CD14-positive monocyte (primary cell): ENCODE measurements at regions not wholly inside any gene's neighbourhood (a gene's known extent, or its start where the extent isn't known, plus 50 kb on each side); places are given as distances from the start of the nearest gene placed in this dataset.

ENCODE experiments used
- DNase-seq, 3 donors: peaks; one replicate each; pipeline ENCODE4 v3.0.0-alpha.2; 2011 to 2022
- H2AFZ ChIP-seq: 2 replicates; pipeline ENCODE4 v1.6.0; 2012; ENCODE audit warnings: mild to moderate bottlenecking, low read depth, low read length, inconsistent platforms; ENCODE audit not compliant: insufficient read depth, poor library complexity, severe bottlenecking
- H3K27ac ChIP-seq, 2 donors: 1 replicate in 1 of 2; 2 replicates in 1 of 2; pipeline ENCODE4 v1.5.1; 2012 to 2013; ENCODE audit warnings: low read length in 2 of 2, control low read depth in 1 of 2, inconsistent platforms in 1 of 2, low read depth in 1 of 2, mild to moderate bottlenecking in 1 of 2
- H3K27me3 ChIP-seq, 2 donors: one replicate each; pipeline versions ENCODE4 v1.6.0 to v1.6.1; 2011 to 2013; ENCODE audit warnings: low read length in 2 of 2; ENCODE audit not compliant: control insufficient read depth in 2 of 2, insufficient read depth in 2 of 2
- H3K36me3 ChIP-seq, 2 donors: replicated peaks in 1 of 2; 1 replicate in 1 of 2; 2 replicates in 1 of 2; pipeline versions ENCODE4 v1.5.1 to v1.6.1; 2012 to 2013; ENCODE audit warnings: low read length in 2 of 2, control low read depth in 1 of 2, inconsistent platforms in 1 of 2, mild to moderate bottlenecking in 1 of 2; ENCODE audit not compliant: insufficient read depth in 2 of 2, control insufficient read depth in 1 of 2
- H3K4me1 ChIP-seq, 2 donors: 1 replicate in 1 of 2; 2 replicates in 1 of 2; pipeline versions ENCODE4 v1.5.1 to v1.6.1; 2012 to 2013; ENCODE audit warnings: low read length in 2 of 2, control low read depth in 1 of 2, inconsistent platforms in 1 of 2, mild to moderate bottlenecking in 1 of 2, moderate library complexity in 1 of 2; ENCODE audit not compliant: insufficient read depth in 2 of 2, control insufficient read depth in 1 of 2
- H3K4me2 ChIP-seq: replicated peaks from 2 replicates; pipeline ENCODE3; 2012; ENCODE audit warnings: low read length, moderate library complexity, mild to moderate bottlenecking; ENCODE audit not compliant: poor library complexity, severe bottlenecking; ENCODE audit errors: extremely low read depth
- H3K4me3 ChIP-seq, 3 experiments: fragments of 200-600 bp in 1 of 3; sonication (generic) in 1 of 3; replicated peaks in 1 of 3; 1 replicate in 2 of 3; 2 replicates in 1 of 3; pipeline ENCODE4 v1.5.1; 2011 to 2013; ENCODE audit warnings: low read length in 3 of 3, mild to moderate bottlenecking in 3 of 3, control low read depth in 2 of 3, low read depth in 2 of 3, inconsistent platforms in 1 of 3, moderate library complexity in 1 of 3
- H3K79me2 ChIP-seq: 2 replicates; pipeline ENCODE4 v1.6.0; 2012; ENCODE audit warnings: mild to moderate bottlenecking, control low read depth, inconsistent platforms, low read length, moderate library complexity; ENCODE audit not compliant: insufficient read depth
- H3K9ac ChIP-seq: 2 replicates; pipeline ENCODE4 v1.6.0; 2017; ENCODE audit warnings: low read length, mild to moderate bottlenecking; ENCODE audit not compliant: insufficient read depth, poor library complexity, severe bottlenecking
- H3K9me3 ChIP-seq, 2 donors: replicated peaks in 1 of 2; 1 replicate in 1 of 2; 2 replicates in 1 of 2; pipeline versions ENCODE4 v1.5.1 to v1.6.1; 2012 to 2013; ENCODE audit warnings: low read length in 2 of 2, control low read depth in 1 of 2; ENCODE audit not compliant: control insufficient read depth in 1 of 2, insufficient read depth in 1 of 2
- H4K20me1 ChIP-seq: 2 replicates; pipeline ENCODE4 v1.6.0; 2012; ENCODE audit warnings: mild to moderate bottlenecking, low read length, control low read depth, moderate library complexity; ENCODE audit not compliant: insufficient read depth
- H3K27ac Mint-ChIP-seq, 7 donors: one replicate each; pipeline ENCODE4 v1.8.0; 2020; ENCODE audit warnings: mild to moderate bottlenecking in 7 of 7, mixed read lengths in 7 of 7, moderate library complexity in 6 of 7, inconsistent platforms in 2 of 7
- H3K27me3 Mint-ChIP-seq, 3 donors: one replicate each; pipeline ENCODE4 v1.8.0; 2021 to 2022; ENCODE audit warnings: low read depth in 3 of 3, mild to moderate bottlenecking in 3 of 3, mixed read lengths in 3 of 3, moderate library complexity in 3 of 3, inconsistent platforms in 1 of 3
- H3K36me3 Mint-ChIP-seq, 2 donors: one replicate each; pipeline ENCODE4 v1.8.0; 2020; ENCODE audit warnings: mixed read lengths in 2 of 2, inconsistent platforms in 1 of 2, mild to moderate bottlenecking in 1 of 2
- H3K4me1 Mint-ChIP-seq: one replicate; pipeline ENCODE4 v1.8.0; 2020; ENCODE audit warnings: mild to moderate bottlenecking, mixed read lengths
- H3K4me3 Mint-ChIP-seq, 2 donors: one replicate each; pipeline ENCODE4 v1.8.0; 2020; ENCODE audit warnings: mild to moderate bottlenecking in 2 of 2, mixed read lengths in 2 of 2, moderate library complexity in 1 of 2
- H3K9me3 Mint-ChIP-seq, 7 donors: one replicate each; pipeline ENCODE4 v1.8.0; 2020 to 2022; ENCODE audit warnings: mixed read lengths in 7 of 7, mild to moderate bottlenecking in 6 of 7, moderate library complexity in 6 of 7, inconsistent platforms in 2 of 7
- WGBS: methylation state at CpG from one replicate; pipeline ENCODE4 v1.1.5; 2013; ENCODE audit warnings: missing lambda C conversion rate; ENCODE audit not compliant: insufficient coverage; 5-methylcytosine and 5-hydroxymethylcytosine counted together
- intact Hi-C, 2 donors: fragments of 100-400 bp; cut with micrococcal nuclease; formaldehyde crosslinking; loops; one replicate each; pipeline versions ENCODE4 v1.15.0 to v1.15.1; 2023
- TF ChIP-seq, protein P1 (sequence below): fragments of 200-600 bp; IDR thresholded peaks from one replicate; pipeline ENCODE4 v1.8.0; 2022; ENCODE audit warnings: antibody characterized with exemption, mild to moderate bottlenecking

DNA sequence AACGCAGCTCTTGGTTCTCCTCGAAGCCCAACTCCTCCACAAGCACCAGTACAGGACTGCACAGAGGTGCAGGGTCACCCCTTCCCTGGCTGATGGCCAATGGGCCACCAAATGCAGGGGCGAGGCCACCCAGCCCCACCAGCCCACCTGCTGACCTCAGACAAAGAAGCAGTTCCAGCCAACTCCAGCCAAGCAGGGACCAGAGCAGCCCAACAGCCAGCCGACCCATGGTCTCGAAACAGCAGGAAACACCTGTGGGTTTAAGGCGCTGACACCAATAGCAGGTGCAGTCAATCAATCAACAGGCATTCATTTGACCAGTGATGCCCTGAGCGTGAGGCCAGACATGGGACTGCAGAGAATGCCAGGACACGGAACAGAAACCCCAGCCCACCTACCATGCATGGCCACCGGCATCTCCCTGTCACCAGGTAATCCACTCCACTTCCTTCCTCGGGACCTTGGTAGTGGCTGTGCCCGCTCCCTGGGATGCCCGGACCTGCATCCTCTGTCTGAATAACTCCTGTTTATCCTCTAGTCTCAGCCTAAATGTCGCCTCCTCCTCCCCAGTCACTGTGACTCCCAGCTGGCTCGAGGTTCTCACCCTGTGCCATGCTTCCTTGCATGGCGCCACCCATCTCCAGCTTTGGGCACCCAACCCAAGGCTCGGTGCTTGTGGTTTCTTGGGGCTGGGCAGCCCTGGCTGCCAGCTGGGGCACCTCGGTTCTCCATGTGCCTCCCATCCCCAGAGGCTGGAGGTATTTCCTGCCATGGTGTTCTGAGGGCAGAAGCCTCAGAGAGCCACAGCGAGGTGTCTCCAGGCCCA lies 1475.4 kb downstream of the BRD1 start:
- H3K27me3 Mint-ChIP-seq = peaks cover 2 to 3% (median 2%) of the 10 kb centered on the region in 3 donors

DNA sequence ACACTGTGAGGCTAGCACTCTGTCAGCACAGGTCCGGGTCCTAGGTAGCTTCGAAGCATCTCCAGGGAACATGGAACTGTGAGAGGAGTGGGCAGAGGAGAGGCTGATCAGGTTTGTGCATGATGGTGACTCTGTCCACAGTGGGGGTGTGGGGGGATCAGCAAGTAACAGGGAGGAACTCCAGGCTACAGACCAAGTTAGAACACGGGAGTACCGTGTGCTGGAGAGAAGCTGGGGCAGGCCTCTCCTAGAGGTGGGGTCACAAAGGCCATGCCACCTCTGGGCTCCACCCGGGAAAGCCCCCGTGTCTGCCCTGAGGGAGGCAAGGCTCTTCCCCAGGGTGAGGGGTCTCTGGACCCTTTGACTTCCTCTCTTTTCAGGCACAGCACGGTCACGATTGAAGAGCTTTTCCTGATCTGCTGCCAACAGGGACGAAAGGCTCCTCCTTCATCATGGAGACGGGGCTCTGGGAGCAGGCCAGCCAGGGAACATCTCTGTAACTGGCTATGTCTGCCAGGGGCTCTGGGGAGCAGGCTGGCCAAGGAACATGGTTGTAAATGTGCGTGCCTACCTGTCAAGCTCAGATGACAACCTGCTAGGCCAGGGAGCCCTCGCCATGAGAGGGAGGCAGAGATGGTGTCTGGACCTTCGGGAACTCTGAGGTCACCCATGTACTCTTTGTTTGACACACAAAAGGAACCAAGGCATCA lies 1476.1 kb downstream of the BRD1 start:
- Histone ChIP-seq H3K27me3 (no peaks in the 10 kb centered on the region), H3K4me3 (no peak overlapping the region), H3K36me3 (no peaks in the 10 kb centered on the region), H3K27ac (no peak overlapping the region), H3K4me2 (no peak overlapping the region), H3K9ac (no peak overlapping the region), H3K9me3 (no peaks in the 10 kb centered on the region), H3K4me1 (no peaks in the 10 kb centered on the region), H2AFZ (no peak overlapping the region), H4K20me1 (no peaks in the 10 kb centered on the region), H3K79me2 (no peaks in the 10 kb centered on the region)
- no peaks in the 10 kb centered on the region for H3K4me1 Mint-ChIP-seq
- H3K4me3 Mint-ChIP-seq = no peak overlapping the region
- TF ChIP-seq, protein P1, sequence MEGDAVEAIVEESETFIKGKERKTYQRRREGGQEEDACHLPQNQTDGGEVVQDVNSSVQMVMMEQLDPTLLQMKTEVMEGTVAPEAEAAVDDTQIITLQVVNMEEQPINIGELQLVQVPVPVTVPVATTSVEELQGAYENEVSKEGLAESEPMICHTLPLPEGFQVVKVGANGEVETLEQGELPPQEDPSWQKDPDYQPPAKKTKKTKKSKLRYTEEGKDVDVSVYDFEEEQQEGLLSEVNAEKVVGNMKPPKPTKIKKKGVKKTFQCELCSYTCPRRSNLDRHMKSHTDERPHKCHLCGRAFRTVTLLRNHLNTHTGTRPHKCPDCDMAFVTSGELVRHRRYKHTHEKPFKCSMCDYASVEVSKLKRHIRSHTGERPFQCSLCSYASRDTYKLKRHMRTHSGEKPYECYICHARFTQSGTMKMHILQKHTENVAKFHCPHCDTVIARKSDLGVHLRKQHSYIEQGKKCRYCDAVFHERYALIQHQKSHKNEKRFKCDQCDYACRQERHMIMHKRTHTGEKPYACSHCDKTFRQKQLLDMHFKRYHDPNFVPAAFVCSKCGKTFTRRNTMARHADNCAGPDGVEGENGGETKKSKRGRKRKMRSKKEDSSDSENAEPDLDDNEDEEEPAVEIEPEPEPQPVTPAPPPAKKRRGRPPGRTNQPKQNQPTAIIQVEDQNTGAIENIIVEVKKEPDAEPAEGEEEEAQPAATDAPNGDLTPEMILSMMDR = no peak
- WGBS = 78% methylated on average over 11 of the region's 13 CpGs
- no peak for DNase-seq
- H3K9me3 Mint-ChIP-seq = peaks cover 0 to 3% (median 0%) of the 10 kb centered on the region in 7 donors
- peak overlapping the region in 1 of 7 donors; percentile 47 for H3K27ac Mint-ChIP-seq
- H3K27me3 Mint-ChIP-seq = peaks cover under 1 to 3% (median 2%) of the 10 kb centered on the region in 3 donors
- no peaks in the 10 kb centered on the region for H3K36me3 Mint-ChIP-seq
- intact Hi-C loops = no loop called here

More for the DNA sequence above, 1475.4 kb downstream of the BRD1 start:
- no peaks in the 10 kb centered on the region for H4K20me1 ChIP-seq
- no peaks in the 10 kb centered on the region for H3K79me2 ChIP-seq
- WGBS = 80% methylated on average over 18 of the region's 18 CpGs
- no peaks in the 10 kb centered on the region for H3K4me1 ChIP-seq
- no peaks in the 10 kb centered on the region for H3K27me3 ChIP-seq
- no peaks in the 10 kb centered on the region for H3K36me3 Mint-ChIP-seq
- H3K4me2 ChIP-seq = no peak overlapping the region
- H3K27ac Mint-ChIP-seq = no peak overlapping the region
- H2AFZ ChIP-seq = no peak overlapping the region
- no peak overlapping the region for H3K27ac ChIP-seq
- H3K36me3 ChIP-seq = no peaks in the 10 kb centered on the region
- no peak overlapping the region for H3K4me3 Mint-ChIP-seq
- no peak overlapping the region for H3K9ac ChIP-seq
- no peak overlapping the region for H3K4me3 ChIP-seq
- no peaks in the 10 kb centered on the region for H3K9me3 ChIP-seq
- no peaks in the 10 kb centered on the region for H3K4me1 Mint-ChIP-seq
- H3K9me3 Mint-ChIP-seq = peaks cover 0 to 3% (median 0%) of the 10 kb centered on the region in 7 donors
- intact Hi-C loops = no loop called here
- TF ChIP-seq, protein P1 = no peak
- DNase-seq = no peak
